ENCODE measurements at regions not wholly inside any gene's neighbourhood (a gene's known extent, or its start where the extent isn't known, plus 50 kb on each side); places are given as distances from the start of the nearest gene placed in this dataset.

GRCh38 chr5:173736374-173736773 is 119.9 kb upstream of the BOD1 start:
- DNase-seq (ENCODE audit: insufficient read length, low spot score) (no peak), FAIRE-seq (no peak)
- TF ChIP-seq POU2F2 (IDR thresholded peaks at IDR 0.05; ENCODE audit: low read depth, low read length), result no peak
- TF ChIP-seq POLR2A (IDR thresholded peaks at IDR 0.05; ENCODE audit: low read depth, low read length), result no peak
- TF ChIP-seq POLR2AphosphoS5 (IDR thresholded peaks at IDR 0.05; ENCODE audit: low read depth, low read length), result no peak
- no peak for TF ChIP-seq SPI1 (IDR thresholded peaks at IDR 0.05; ENCODE audit: low read depth, low read length)
- TF ChIP-seq TAF1 (IDR thresholded peaks at IDR 0.05; ENCODE audit: low read depth, low read length), result no peak
- no peak for TF ChIP-seq PAX5 (IDR thresholded peaks at IDR 0.05; ENCODE audit: insufficient read depth, low read length, severe bottlenecking)

- peak; percentile 87 for TF ChIP-seq PAX5 (IDR thresholded peaks at IDR 0.05; ENCODE audit: insufficient read depth, low read length, severe bottlenecking)
- no peak for TF ChIP-seq POLR2A (IDR thresholded peaks at IDR 0.05; ENCODE audit: low read depth, low read length)
- TF ChIP-seq POU2F2 (IDR thresholded peaks at IDR 0.05; ENCODE audit: low read depth, low read length), result peak; percentile 44
- TF ChIP-seq TAF1 (IDR thresholded peaks at IDR 0.05; ENCODE audit: low read depth, low read length), result no peak
- peak; percentile 20; the same call in 1 of the 2 replicates for TF ChIP-seq SPI1 (IDR thresholded peaks at IDR 0.05; ENCODE audit: low read depth, low read length)
- no peak for TF ChIP-seq POLR2AphosphoS5 (IDR thresholded peaks at IDR 0.05; ENCODE audit: low read depth, low read length)
- peak; percentile 61 for DNase-seq (ENCODE audit: insufficient read length, low spot score)
- peak; percentile 66 for FAIRE-seq
These were observed 120.5 kb upstream of the BOD1 start for GRCh38 chr5:173736923-173737412.

GRCh38 chr5:173739741-173740140 is 123.3 kb upstream of the BOD1 start:
- no peak for FAIRE-seq
- no peak for TF ChIP-seq POU2F2 (IDR thresholded peaks at IDR 0.05; ENCODE audit: low read depth, low read length)
- no peak for TF ChIP-seq PAX5 (IDR thresholded peaks at IDR 0.05; ENCODE audit: insufficient read depth, low read length, severe bottlenecking)
- no peak for TF ChIP-seq SPI1 (IDR thresholded peaks at IDR 0.05; ENCODE audit: low read depth, low read length)
- no peak for TF ChIP-seq POLR2AphosphoS5 (IDR thresholded peaks at IDR 0.05; ENCODE audit: low read depth, low read length)
- no peak for TF ChIP-seq POLR2A (IDR thresholded peaks at IDR 0.05; ENCODE audit: low read depth, low read length)
- TF ChIP-seq TAF1 (IDR thresholded peaks at IDR 0.05; ENCODE audit: low read depth, low read length), result no peak

GRCh38 chr5:173740400-173740799 is 124.0 kb upstream of the BOD1 start:
- TF ChIP-seq SPI1 (IDR thresholded peaks at IDR 0.05; ENCODE audit: low read depth, low read length) (no peak), POLR2A (IDR thresholded peaks at IDR 0.05; ENCODE audit: low read depth, low read length) (no peak), POLR2AphosphoS5 (IDR thresholded peaks at IDR 0.05; ENCODE audit: low read depth, low read length) (no peak), POU2F2 (IDR thresholded peaks at IDR 0.05; ENCODE audit: low read depth, low read length) (no peak), TAF1 (IDR thresholded peaks at IDR 0.05; ENCODE audit: low read depth, low read length) (no peak), PAX5 (IDR thresholded peaks at IDR 0.05; ENCODE audit: insufficient read depth, low read length, severe bottlenecking) (no peak)
- no peak for DNase-seq (ENCODE audit: insufficient read length, low spot score)
- FAIRE-seq, result no peak

More at GRCh38 chr5:173739741-173740140, 123.3 kb upstream of the BOD1 start:
- DNase-seq (ENCODE audit: insufficient read length, low spot score), result no peak

- FAIRE-seq (no peak), DNase-seq (ENCODE audit: insufficient read length, low spot score) (no peak)
- TF ChIP-seq POLR2A (IDR thresholded peaks at IDR 0.05; ENCODE audit: low read depth, low read length) (no peak), PAX5 (IDR thresholded peaks at IDR 0.05; ENCODE audit: insufficient read depth, low read length, severe bottlenecking) (no peak)
These were observed 124.6 kb upstream of the BOD1 start for GRCh38 chr5:173741087-173741486.

GRCh38 chr5:173741729-173742431 is 125.4 kb upstream of the BOD1 start:
- FAIRE-seq (no peak), DNase-seq (ENCODE audit: insufficient read length, low spot score) (no peak)
- TF ChIP-seq POLR2AphosphoS5 (IDR thresholded peaks at IDR 0.05; ENCODE audit: low read depth, low read length), result no peak
- no peak for TF ChIP-seq SPI1 (IDR thresholded peaks at IDR 0.05; ENCODE audit: low read depth, low read length)
- TF ChIP-seq PAX5 (IDR thresholded peaks at IDR 0.05; ENCODE audit: insufficient read depth, low read length, severe bottlenecking), result no peak
- no peak for TF ChIP-seq POU2F2 (IDR thresholded peaks at IDR 0.05; ENCODE audit: low read depth, low read length)
- TF ChIP-seq POLR2A (IDR thresholded peaks at IDR 0.05; ENCODE audit: low read depth, low read length), result no peak
- no peak for TF ChIP-seq TAF1 (IDR thresholded peaks at IDR 0.05; ENCODE audit: low read depth, low read length)

GRCh38 chr5:173742432-173742816 is 126.0 kb upstream of the BOD1 start:
- TF ChIP-seq TAF1 (IDR thresholded peaks at IDR 0.05; ENCODE audit: low read depth, low read length) (no peak), POU2F2 (IDR thresholded peaks at IDR 0.05; ENCODE audit: low read depth, low read length) (0 out of 2 replicates have a peak, but pooled peaks have one; percentile 44)
- DNase-seq (ENCODE audit: insufficient read length, low spot score) (peak; percentile 64), FAIRE-seq (peak; percentile 77)

- DNase-seq (ENCODE audit: insufficient read length, low spot score) (no peak), FAIRE-seq (peak; percentile 94)
- TF ChIP-seq POLR2A (IDR thresholded peaks at IDR 0.05; ENCODE audit: low read depth, low read length) (no peak), POU2F2 (IDR thresholded peaks at IDR 0.05; ENCODE audit: low read depth, low read length) (no peak)
These were observed 127.3 kb upstream of the BOD1 start for GRCh38 chr5:173743641-173744343.

- DNase-seq (ENCODE audit: insufficient read length, low spot score) (no peak), FAIRE-seq (no peak)
- TF ChIP-seq POLR2A (IDR thresholded peaks at IDR 0.05; ENCODE audit: low read depth, low read length) (no peak), SPI1 (IDR thresholded peaks at IDR 0.05; ENCODE audit: low read depth, low read length) (no peak), TAF1 (IDR thresholded peaks at IDR 0.05; ENCODE audit: low read depth, low read length) (no peak), POU2F2 (IDR thresholded peaks at IDR 0.05; ENCODE audit: low read depth, low read length) (no peak), PAX5 (IDR thresholded peaks at IDR 0.05; ENCODE audit: insufficient read depth, low read length, severe bottlenecking) (no peak)
These were observed 128.1 kb upstream of the BOD1 start for GRCh38 chr5:173744551-173744950.

- TF ChIP-seq SPI1 (IDR thresholded peaks at IDR 0.05; ENCODE audit: low read depth, low read length) (peak; percentile 59), TAF1 (IDR thresholded peaks at IDR 0.05; ENCODE audit: low read depth, low read length) (no peak), POU2F2 (IDR thresholded peaks at IDR 0.05; ENCODE audit: low read depth, low read length) (no peak), PAX5 (IDR thresholded peaks at IDR 0.05; ENCODE audit: insufficient read depth, low read length, severe bottlenecking) (no peak), POLR2AphosphoS5 (IDR thresholded peaks at IDR 0.05; ENCODE audit: low read depth, low read length) (0 out of 2 replicates have a peak, but pooled peaks have one; percentile 20), POLR2A (IDR thresholded peaks at IDR 0.05; ENCODE audit: low read depth, low read length) (no peak)
- DNase-seq (ENCODE audit: insufficient read length, low spot score), result no peak
- FAIRE-seq, result peak; percentile 91
These were observed 128.7 kb upstream of the BOD1 start for GRCh38 chr5:173745123-173745522.

Measured in GM12891 (cell line).